Sigmoid colon (tissue), 4 donors: ENCODE measurements at regions not wholly inside any gene's neighbourhood (a gene's known extent, or its start where the extent isn't known, plus 50 kb on each side); places are given as distances from the start of the nearest gene placed in this dataset.

Experiments used
- CTCF ChIP-seq, 4 experiments: fragments of 450-650 bp in 3 of 4; fragments of 200-600 bp in 1 of 4; IDR thresholded peaks; one replicate each; pipeline ENCODE4 v1.5.1; 2016 to 2019; ENCODE audit warnings: antibody characterized with exemption in 4 of 4, mild to moderate bottlenecking in 3 of 4, moderate library complexity in 2 of 4
- POLR2A ChIP-seq, 2 donors: fragments of 450-650 bp; IDR thresholded peaks; one replicate each; pipeline ENCODE4 v1.6.1; 2016; ENCODE audit warnings: antibody characterized with exemption in 2 of 2, mild to moderate bottlenecking in 2 of 2, moderate library complexity in 2 of 2
- POLR2AphosphoS5 ChIP-seq, 4 donors: sonication (generic); formaldehyde crosslinking; IDR thresholded peaks; one replicate each; pipeline ENCODE4 v1.6.1; 2017; ENCODE audit warnings: antibody characterized with exemption in 4 of 4

- TF ChIP-seq POLR2A (IDR thresholded peaks at IDR 0.05) (no peak), CTCF (IDR thresholded peaks at IDR 0.05) (no peak), POLR2AphosphoS5 (IDR thresholded peaks at IDR 0.05) (no peak)
Measured at GRCh38 chr5:145056800-145057199, 778.3 kb downstream of the PRELID2 start.
